GM03348 (cell line): ENCODE measurements at regions not wholly inside any gene's neighbourhood (a gene's known extent, or its start where the extent isn't known, plus 50 kb on each side); places are given as distances from the start of the nearest gene placed in this dataset.
A peak's percentile ranks its signal among the peaks of the same experiment; 100 is the strongest.

Experiments used
- DNase-seq: peaks from one replicate; pipeline ENCODE4 v3.0.0; 2012; ENCODE audit warnings: low spot score

GRCh38 chr6:33967966-33968724 lies 164.3 kb upstream of the MLN start:
- DNase-seq: peak; percentile 50

GRCh38 chr6:33967265-33967767 lies 163.5 kb upstream of the MLN start:
- no peak for DNase-seq

- no peak for DNase-seq
These were observed 162.7 kb upstream of the MLN start for GRCh38 chr6:33966536-33966935.

DNA sequence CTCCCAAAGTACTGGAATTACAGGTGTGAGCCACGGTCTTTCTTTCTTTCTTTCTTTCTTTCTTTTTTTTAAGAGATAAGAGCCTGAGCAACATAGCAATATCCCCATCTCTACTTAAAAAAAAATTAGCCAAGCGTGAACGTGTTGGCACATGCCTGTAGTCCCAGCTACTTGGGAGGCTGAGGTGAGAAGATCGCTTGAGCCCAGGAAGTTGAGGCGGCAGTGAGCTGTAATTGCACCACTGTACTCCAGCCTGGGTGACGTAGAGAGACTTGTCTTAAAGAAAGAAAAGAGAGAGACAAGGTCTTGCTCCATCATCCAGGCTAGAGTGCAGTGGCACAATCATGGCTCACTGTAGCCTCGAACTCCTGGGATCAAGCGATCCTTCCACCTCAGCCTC lies 162.0 kb upstream of the MLN start:
- no peak for DNase-seq

GRCh38 chr6:33964387-33964786 lies 160.6 kb upstream of the MLN start:
- no peak for DNase-seq

GRCh38 chr6:33963136-33963750 lies 159.4 kb upstream of the MLN start:
- no peak for DNase-seq

- peak; percentile 84 for DNase-seq
These were observed 158.6 kb upstream of the MLN start for GRCh38 chr6:33962246-33963027.

GRCh38 chr6:33961691-33962090 lies 157.9 kb upstream of the MLN start:
- DNase-seq: no peak

- no peak for DNase-seq
These were observed 156.8 kb upstream of the MLN start for GRCh38 chr6:33960345-33961313.

- DNase-seq: no peak
These were observed 156.0 kb upstream of the MLN start for GRCh38 chr6:33959661-33960344.

DNA sequence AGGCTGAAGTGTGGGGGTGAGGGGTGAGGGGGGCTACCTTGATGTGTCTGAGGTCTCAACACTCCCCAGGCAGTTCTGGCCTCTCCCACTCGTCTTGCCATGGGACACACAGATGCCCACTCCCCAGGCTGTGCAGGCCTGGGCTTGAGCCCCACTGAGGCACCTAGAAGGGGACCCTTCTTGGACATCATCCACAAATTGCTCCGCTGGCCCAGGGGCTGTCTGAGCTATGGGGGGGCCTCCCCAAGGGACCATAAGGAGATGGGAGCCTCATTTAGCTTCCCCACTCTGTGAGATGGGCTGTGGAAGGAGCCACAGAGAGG lies 155.5 kb upstream of the MLN start:
- DNase-seq: no peak

DNA sequence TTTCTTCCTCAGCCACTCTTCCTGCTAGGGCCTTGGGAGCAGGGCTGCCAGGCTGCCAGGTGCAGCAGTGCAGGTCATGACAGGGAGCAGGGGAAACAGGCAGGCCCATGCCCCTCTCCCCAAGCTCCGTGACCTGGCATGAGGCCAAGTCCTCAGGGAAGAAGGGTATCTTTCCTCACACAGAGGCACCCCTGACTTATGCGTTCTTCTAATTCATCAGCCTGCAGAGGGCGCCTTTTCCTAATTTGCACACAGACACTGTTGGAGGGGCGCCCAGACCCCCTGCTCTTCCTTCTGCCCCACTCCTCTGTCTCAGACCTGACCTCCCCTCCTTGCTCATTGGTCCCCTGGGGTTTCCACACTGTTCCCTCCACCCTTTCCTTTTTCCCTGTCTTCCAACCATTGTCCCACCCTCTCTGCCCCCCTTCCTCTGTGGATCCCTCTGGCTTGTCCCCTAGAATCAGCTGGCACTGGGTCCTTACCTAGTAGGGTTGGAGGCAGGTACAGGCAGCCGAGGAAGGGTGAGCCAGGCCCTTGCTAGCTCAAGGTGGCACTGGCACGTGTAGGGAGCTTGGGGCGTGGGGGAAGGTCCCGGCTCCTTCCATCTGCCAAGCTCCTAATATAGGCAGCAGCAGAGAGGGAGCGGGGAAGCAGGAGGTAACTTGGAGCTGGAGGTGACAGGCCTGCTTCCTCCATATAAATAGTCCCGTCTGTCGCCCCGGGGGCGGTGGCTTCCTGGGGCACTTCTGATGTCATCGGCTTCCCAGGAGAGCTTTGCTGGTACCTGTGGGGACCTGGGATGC lies 154.9 kb upstream of the MLN start:
- no peak for DNase-seq

DNA sequence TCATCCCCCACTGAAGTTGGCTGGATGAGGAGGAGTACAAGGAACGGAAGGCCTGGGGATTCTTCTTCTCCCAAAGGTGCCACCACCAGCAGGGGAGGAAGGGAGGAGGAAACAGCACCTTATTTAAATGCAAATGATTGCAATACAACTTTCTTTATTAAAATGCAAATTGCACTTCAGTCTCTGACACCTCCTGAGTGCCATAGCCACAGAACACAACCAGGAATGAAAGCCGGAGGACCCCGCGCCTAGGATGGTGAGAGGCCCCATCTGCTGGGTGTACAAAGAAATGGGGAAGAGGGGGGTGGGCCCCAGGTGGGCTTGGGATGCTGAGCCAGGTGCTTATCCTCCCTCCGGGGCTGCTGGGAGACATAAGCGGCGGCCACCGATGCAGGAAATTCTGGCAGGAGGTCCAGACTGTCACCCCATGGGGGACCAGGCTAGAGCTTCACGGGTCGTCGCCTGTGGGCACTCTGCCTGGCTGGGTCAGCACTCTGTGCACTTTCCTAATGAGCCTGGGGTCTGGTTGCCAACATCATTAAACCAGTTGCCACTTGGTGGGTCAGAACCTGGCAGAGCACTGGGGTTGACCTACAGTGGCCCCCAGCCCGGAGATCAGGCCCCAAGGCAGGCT lies 154.2 kb upstream of the MLN start:
- DNase-seq: no peak

DNA sequence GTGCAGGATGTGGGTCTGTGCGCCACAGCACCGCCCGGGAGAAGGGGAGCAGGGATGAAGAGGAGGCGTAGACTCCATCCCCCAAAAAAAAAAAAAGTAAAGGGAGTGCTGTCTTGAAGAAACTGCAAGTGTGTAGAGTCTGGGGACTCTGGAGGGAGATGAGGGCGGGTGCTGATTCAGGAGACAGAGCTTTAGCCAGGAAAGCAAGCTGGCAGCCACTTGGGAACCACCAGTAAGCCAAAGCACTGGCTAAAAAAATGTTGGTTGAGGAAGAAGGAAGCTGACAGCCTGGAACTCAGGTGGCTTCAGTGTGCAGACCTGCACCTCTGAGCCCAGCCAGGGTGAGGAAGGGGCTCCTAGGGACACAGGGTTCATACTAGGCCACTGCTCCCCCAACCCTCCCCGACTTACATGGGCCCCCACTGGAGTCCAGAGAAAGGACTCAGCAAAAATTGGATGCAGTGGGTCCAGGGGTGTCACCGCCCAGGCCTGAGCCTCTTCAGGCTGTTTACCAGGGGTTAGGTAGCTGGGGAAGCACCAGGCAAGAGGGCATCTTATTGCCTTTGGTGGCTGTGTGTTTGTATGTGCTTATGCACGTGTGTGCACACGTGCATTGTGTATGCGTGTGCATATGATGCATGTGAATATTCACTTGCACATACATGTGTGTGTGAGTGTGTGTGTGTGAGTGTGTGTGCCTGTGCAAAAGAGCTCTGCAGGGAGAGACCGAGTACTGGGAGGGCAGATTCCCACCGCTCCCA lies 153.5 kb upstream of the MLN start:
- DNase-seq: no peak

- DNase-seq: no peak
These were observed 152.4 kb upstream of the MLN start for GRCh38 chr6:33956206-33956605.

DNA sequence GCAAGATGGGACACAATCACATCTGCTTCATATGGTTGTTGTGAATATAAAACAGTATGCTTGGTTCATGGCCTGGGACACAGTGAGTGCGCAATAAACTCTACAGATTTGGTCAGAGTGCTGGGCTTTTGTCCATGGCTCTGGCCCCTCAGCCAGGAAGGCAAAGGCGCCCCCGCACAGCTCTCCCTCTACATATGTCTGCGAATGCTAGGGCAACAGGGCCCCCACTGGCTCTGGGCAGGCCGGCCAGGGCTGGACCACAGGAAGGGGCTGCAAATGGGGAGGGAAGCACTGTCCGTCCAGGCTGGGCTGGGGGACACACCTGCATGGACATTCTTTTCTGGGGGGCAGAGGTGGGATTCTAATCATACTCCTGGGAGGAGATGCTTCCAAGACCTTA lies 151.8 kb upstream of the MLN start:
- DNase-seq: no peak

DNA sequence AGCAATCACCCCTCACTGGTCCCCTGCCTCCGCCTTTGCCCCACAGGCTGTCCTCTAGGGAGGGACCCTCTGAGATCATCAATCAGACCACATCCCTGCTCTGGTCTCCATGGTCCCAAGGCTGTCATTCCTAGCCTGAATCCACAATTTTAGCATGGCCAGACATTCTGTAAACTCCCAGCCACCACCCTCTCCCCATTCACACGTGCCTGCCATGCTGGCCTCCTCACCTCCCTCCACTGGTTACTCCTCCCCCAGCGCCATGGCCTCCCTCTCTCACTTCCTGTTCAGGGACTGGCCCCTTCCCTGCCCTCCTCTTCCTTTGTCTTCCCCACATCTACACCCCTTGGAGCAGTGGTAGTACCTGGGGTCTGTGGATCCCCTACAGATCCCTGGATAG lies 150.7 kb upstream of the MLN start:
- no peak for DNase-seq

DNA sequence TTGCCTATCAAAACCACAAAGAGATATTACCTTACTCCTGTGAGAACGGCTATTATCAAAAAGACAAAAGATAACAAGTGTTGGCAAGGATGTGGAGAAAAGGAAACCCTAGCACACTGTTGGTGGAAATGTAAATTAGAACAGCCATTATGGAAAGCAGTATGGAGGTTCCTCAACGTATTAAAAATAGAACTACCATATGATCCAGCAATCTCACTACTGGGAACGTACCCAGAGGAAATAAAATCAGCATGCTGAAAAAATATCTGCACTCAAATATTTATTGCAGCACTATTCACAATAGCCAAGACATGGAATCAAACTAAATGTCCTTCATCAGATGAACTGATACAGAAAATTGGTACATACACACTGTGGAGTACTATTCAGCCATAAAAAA lies 149.4 kb upstream of the MLN start:
- DNase-seq: no peak

GRCh38 chr6:33952016-33952415 lies 148.2 kb upstream of the MLN start:
- DNase-seq: no peak
